Heart left ventricle (tissue), 13 donors: ENCODE measurements at regions not wholly inside any gene's neighbourhood (a gene's known extent, or its start where the extent isn't known, plus 50 kb on each side); places are given as distances from the start of the nearest gene placed in this dataset.
"Not testable (repeated sequence)": the region's sequence is repeated elsewhere in the genome, so short reads cannot be mapped to it uniquely, and the experiment has no call there.

ENCODE experiments used
- POLR2A ChIP-seq, 2 donors: fragments of 450-650 bp; IDR thresholded peaks; one replicate each; pipeline ENCODE4 v1.6.1; 2017; ENCODE audit warnings: antibody characterized with exemption in 2 of 2, mild to moderate bottlenecking in 2 of 2, moderate library complexity in 2 of 2
- TF ChIP-seq, protein P1 (sequence below), 12 donors: fragments of 200-600 bp; sonication (generic) in 4 of 12; IDR thresholded peaks; one replicate each; pipeline versions ENCODE4 v1.5.0 to v1.8.0; 2018 to 2022; ENCODE audit warnings: antibody characterized with exemption in 12 of 12, mild to moderate bottlenecking in 5 of 12
- donor health status: ischemic (EF 13 %, LVEDD 7.1; RV severe dilation, severe dysfunction).
- donor health status: DM: no; HTN: yes; CAD: no.
- donor health status: DM: no; HTN: no; CAD: no.
- donor health status: ischemic (EF 25% LVEDD 6.9; RV normal size, moderate dysfunction).
- donor health status: ischemic (EF 25% LVEDD 5.7; RV mildly dilated, moderate dysfunction).
- donor health status: ischemic (EF 35%, LVEDD 5.7; RV mildly dilated, moderate dysfunction).
- donor health status: nonischemic (EF 11% LVEDD 7.7; RV severe dilation, severe dysfunction).
- donor health status: DM: yes; HTN: yes; CAD: no.
- donor health status: PGD.
- donor health status: ischemic (EF 29% LVEDD 5.4; RV normal size, mild dysfunction).
- donor health status: nonischemic (EF 23%, LVEDD 6.1; RV moderate dilation, normal function).

DNA sequence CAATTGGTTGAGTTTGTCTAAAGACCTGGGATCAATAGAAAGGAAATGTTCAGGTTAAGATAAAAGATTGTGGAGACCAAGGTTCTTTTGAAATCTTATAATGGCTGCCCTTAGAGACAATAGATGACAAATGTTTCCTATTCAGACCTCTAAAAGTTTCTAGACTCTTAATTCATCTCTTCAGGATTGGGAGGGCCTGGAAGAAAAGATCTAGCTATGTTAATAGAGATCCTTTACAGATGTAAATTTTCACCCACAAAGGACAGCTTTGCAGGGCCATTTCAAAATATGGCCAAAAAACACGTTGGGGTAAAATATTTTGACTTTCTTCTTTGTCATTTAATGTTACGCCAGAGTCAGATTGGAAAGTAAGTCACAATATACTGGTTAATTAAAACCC is 1739.6 kb downstream of the ARAP2 start:
- TF ChIP-seq, protein P1, sequence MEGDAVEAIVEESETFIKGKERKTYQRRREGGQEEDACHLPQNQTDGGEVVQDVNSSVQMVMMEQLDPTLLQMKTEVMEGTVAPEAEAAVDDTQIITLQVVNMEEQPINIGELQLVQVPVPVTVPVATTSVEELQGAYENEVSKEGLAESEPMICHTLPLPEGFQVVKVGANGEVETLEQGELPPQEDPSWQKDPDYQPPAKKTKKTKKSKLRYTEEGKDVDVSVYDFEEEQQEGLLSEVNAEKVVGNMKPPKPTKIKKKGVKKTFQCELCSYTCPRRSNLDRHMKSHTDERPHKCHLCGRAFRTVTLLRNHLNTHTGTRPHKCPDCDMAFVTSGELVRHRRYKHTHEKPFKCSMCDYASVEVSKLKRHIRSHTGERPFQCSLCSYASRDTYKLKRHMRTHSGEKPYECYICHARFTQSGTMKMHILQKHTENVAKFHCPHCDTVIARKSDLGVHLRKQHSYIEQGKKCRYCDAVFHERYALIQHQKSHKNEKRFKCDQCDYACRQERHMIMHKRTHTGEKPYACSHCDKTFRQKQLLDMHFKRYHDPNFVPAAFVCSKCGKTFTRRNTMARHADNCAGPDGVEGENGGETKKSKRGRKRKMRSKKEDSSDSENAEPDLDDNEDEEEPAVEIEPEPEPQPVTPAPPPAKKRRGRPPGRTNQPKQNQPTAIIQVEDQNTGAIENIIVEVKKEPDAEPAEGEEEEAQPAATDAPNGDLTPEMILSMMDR (IDR thresholded peaks at IDR 0.05): not testable (repeated sequence)
- TF ChIP-seq POLR2A (IDR thresholded peaks at IDR 0.05): not testable (repeated sequence)
